WTC11 (cell line): ENCODE measurements at regions not wholly inside any gene's neighbourhood (a gene's known extent, or its start where the extent isn't known, plus 50 kb on each side); places are given as distances from the start of the nearest gene placed in this dataset.

ENCODE experiments used
- CBFB ChIP-seq: sonication (generic); formaldehyde crosslinking; IDR thresholded peaks from 2 replicates; pipeline ENCODE4 v1.8.1; 2022; ENCODE audit warnings: mild to moderate bottlenecking, low read depth, missing genetic modification reagents
- ESRRA ChIP-seq: sonication (generic); formaldehyde crosslinking; IDR thresholded peaks from 2 replicates; pipeline ENCODE4 v1.8.1; 2022; ENCODE audit warnings: mild to moderate bottlenecking, missing genetic modification reagents, borderline replicate concordance
- NR2C2 ChIP-seq: sonication (generic); formaldehyde crosslinking; IDR thresholded peaks from 2 replicates; pipeline ENCODE4 v1.8.0; 2022; ENCODE audit warnings: mild to moderate bottlenecking, missing genetic modification reagents
- TF ChIP-seq, protein P1 (sequence below): fragments of 200-600 bp; IDR thresholded peaks from 2 replicates; pipeline ENCODE4 v1.8.0; 2022; ENCODE audit warnings: antibody characterized with exemption
- TF ChIP-seq, protein P2 (sequence below): sonication (generic); formaldehyde crosslinking; IDR thresholded peaks from 2 replicates; pipeline ENCODE4 v1.8.1; 2023; ENCODE audit warnings: mild to moderate bottlenecking, missing genetic modification reagents, moderate library complexity

DNA sequence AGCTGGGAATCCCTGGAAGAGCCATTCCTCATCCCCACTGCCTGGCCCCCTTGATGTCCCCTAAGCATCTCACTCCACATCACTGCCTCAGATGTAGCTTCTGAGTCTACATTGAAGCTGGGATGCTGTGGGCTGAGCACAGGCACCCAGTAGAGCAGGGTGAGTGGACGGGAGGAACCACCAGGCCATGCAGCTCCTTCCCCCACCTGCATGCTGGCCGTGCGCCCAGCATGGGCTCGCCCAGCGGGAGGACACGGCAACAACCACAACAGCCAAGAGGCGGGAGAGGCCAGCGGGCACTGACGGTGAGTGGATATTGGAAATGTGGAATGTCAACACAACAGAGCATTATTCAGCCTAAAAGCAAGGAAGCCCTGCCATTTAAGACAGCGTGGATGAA is 310.9 kb downstream of the ADGRD1 start:
- TF ChIP-seq, protein P1, sequence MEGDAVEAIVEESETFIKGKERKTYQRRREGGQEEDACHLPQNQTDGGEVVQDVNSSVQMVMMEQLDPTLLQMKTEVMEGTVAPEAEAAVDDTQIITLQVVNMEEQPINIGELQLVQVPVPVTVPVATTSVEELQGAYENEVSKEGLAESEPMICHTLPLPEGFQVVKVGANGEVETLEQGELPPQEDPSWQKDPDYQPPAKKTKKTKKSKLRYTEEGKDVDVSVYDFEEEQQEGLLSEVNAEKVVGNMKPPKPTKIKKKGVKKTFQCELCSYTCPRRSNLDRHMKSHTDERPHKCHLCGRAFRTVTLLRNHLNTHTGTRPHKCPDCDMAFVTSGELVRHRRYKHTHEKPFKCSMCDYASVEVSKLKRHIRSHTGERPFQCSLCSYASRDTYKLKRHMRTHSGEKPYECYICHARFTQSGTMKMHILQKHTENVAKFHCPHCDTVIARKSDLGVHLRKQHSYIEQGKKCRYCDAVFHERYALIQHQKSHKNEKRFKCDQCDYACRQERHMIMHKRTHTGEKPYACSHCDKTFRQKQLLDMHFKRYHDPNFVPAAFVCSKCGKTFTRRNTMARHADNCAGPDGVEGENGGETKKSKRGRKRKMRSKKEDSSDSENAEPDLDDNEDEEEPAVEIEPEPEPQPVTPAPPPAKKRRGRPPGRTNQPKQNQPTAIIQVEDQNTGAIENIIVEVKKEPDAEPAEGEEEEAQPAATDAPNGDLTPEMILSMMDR: no peak
- TF ChIP-seq ESRRA (CRISPR knock-in tag) (no peak), CBFB (CRISPR knock-in tag) (no peak), NR2C2 (no peak)
- TF ChIP-seq, protein P2, sequence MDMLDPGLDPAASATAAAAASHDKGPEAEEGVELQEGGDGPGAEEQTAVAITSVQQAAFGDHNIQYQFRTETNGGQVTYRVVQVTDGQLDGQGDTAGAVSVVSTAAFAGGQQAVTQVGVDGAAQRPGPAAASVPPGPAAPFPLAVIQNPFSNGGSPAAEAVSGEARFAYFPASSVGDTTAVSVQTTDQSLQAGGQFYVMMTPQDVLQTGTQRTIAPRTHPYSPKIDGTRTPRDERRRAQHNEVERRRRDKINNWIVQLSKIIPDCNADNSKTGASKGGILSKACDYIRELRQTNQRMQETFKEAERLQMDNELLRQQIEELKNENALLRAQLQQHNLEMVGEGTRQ: no peak
